ENCODE measurements at regions not wholly inside any gene's neighbourhood (a gene's known extent, or its start where the extent isn't known, plus 50 kb on each side); places are given as distances from the start of the nearest gene placed in this dataset.

DNA sequence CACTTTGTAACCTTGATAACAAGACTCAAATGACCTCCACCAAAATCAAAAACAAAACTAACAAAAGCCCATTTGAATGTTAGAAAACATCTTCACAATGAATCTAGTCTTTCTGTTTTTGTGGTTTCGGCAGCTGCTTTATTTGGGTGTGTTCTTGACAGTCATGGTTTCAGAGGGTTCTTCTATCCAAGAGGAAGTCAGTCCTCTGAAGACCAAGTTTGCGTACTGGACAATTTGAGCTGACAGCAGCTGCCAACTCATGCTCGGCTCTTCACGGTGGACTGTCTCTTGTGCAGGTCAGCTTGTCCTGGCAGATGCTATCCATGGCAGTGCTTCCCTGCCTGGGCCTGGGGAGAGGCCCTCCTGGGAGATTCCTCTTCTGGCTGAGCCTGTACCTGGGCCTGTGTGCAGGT, 91.0 kb downstream of the TMEM17 start:
- H3K27me3 Mint-ChIP-seq (ENCODE audit: insufficient read depth, unreplicated experiment), result no peaks in the 10 kb centered on the region
- TF ChIP-seq, protein P1, sequence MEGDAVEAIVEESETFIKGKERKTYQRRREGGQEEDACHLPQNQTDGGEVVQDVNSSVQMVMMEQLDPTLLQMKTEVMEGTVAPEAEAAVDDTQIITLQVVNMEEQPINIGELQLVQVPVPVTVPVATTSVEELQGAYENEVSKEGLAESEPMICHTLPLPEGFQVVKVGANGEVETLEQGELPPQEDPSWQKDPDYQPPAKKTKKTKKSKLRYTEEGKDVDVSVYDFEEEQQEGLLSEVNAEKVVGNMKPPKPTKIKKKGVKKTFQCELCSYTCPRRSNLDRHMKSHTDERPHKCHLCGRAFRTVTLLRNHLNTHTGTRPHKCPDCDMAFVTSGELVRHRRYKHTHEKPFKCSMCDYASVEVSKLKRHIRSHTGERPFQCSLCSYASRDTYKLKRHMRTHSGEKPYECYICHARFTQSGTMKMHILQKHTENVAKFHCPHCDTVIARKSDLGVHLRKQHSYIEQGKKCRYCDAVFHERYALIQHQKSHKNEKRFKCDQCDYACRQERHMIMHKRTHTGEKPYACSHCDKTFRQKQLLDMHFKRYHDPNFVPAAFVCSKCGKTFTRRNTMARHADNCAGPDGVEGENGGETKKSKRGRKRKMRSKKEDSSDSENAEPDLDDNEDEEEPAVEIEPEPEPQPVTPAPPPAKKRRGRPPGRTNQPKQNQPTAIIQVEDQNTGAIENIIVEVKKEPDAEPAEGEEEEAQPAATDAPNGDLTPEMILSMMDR (IDR thresholded peaks at IDR 0.05; ENCODE audit: unreplicated experiment), result no peak
- BruUV-seq (replicated peaks), result no TSS peak

DNA sequence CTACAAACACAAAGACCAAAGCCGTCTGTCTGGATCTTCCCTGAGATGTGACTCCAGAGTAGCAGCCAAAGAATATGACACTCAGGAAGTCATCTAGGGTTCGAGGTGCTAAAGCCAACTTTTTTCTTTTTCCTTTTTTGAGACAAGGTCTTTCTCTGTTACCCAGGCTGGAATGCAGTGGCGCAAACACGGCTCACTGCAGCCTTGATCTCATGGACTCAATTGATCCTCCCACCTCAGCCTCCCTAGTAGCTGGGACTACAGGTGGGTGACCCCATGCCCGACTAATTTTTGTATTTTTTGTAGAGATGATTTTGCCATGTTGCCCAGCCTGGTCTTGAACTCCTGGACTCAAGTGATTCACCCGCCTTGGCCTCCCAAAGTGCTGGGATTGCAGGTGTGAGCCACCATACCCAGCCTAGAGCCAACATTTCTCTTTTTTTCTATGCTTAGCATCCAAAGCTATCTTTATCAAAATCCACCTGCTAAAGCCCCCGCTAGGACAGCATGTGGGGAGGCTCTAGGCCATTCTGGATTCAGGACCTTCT, 92.8 kb downstream of the TMEM17 start:
- no peak for DNase-seq (ENCODE audit: unreplicated experiment)
- TF ChIP-seq, protein P1 (IDR thresholded peaks at IDR 0.05; ENCODE audit: unreplicated experiment), result no peak
- no peak overlapping the region for H3K4me3 Mint-ChIP-seq (ENCODE audit: unreplicated experiment)
- ChIA-PET POLR2A (interaction anchor here (0.6 to 0.7 kb wide), 2 partner anchors 377 to 526 kb away, joined by 3 to 4 read pairs; no protein-coding TSS in a partner anchor), CTCF (interaction anchor here (0.7 to 3.8 kb wide), 8 partner anchors 8 to 465 kb away, joined by 3 to 29 read pairs (median 4); no protein-coding TSS in a partner anchor)
- H3K27ac Mint-ChIP-seq (ENCODE audit: low read depth, unreplicated experiment), result no peak overlapping the region
- no peaks in the 10 kb centered on the region for H3K36me3 Mint-ChIP-seq (ENCODE audit: insufficient read depth, unreplicated experiment)
- H3K9me3 Mint-ChIP-seq (ENCODE audit: unreplicated experiment), result no peaks in the 10 kb centered on the region
- BruUV-seq (replicated peaks), result no TSS peak
- no peaks in the 10 kb centered on the region for H3K27me3 Mint-ChIP-seq (ENCODE audit: insufficient read depth, unreplicated experiment)
- intact Hi-C loops (cut with micrococcal nuclease), result loop anchor here (10.0 kb wide), 1 partner anchor 118 kb away; no protein-coding TSS in a partner anchor
- peaks cover 22% of the 10 kb centered on the region for H3K4me1 Mint-ChIP-seq (ENCODE audit: insufficient read depth, unreplicated experiment)

More for the DNA sequence above, 91.0 kb downstream of the TMEM17 start:
- CTCF ChIA-PET, result interaction anchor here (0.6 to 3.8 kb wide), 7 partner anchors 42 to 496 kb away, joined by 3 to 29 read pairs (median 3); no protein-coding TSS in a partner anchor
- Mint-ChIP-seq H3K27ac (ENCODE audit: low read depth, unreplicated experiment) (no peak overlapping the region), H3K9me3 (ENCODE audit: unreplicated experiment) (peaks cover 13% of the 10 kb centered on the region), H3K4me1 (ENCODE audit: insufficient read depth, unreplicated experiment) (peaks cover 22% of the 10 kb centered on the region), H3K4me3 (ENCODE audit: unreplicated experiment) (no peak overlapping the region), H3K36me3 (ENCODE audit: insufficient read depth, unreplicated experiment) (no peaks in the 10 kb centered on the region)
- no peak for DNase-seq (ENCODE audit: unreplicated experiment)
- POLR2A ChIA-PET, result interaction anchor here (0.6 to 1.4 kb wide), 2 partner anchors 10 to 371 kb away, joined by 3 read pairs; no protein-coding TSS in a partner anchor
- intact Hi-C loops (cut with micrococcal nuclease), result loop anchor here (10.0 kb wide), 1 partner anchor 120 kb away; no protein-coding TSS in a partner anchor

DNA sequence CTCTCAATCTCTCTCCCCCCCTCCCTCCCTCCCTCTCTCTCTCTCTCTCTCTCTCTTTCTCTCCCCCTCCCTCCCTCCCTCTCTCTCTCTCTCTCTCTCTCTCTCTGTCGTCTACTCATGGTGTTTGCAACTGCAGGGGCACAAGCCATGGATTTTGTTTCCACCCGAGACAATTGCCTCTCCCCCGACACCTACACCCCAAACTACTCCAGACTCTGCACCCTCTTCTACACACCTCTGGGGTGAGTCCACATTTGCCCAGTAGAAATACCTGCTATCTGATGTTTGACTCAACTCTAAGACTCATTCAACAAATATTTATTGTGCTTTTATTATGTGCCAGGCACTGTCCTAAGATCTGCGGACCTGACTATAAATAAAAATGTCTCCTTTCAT, 93.7 kb downstream of the TMEM17 start:
- no peak for DNase-seq (ENCODE audit: unreplicated experiment)
- no peaks in the 10 kb centered on the region for H3K9me3 Mint-ChIP-seq (ENCODE audit: unreplicated experiment)
- H3K36me3 Mint-ChIP-seq (ENCODE audit: insufficient read depth, unreplicated experiment), result no peaks in the 10 kb centered on the region
- H3K27me3 Mint-ChIP-seq (ENCODE audit: insufficient read depth, unreplicated experiment), result no peaks in the 10 kb centered on the region
- TF ChIP-seq, protein P1 (IDR thresholded peaks at IDR 0.05; ENCODE audit: unreplicated experiment), result no peak
- H3K4me1 Mint-ChIP-seq (ENCODE audit: insufficient read depth, unreplicated experiment), result peaks cover 22% of the 10 kb centered on the region
- no TSS peak for BruUV-seq (replicated peaks)
- intact Hi-C loops (cut with micrococcal nuclease), result loop anchor here (1.0 to 10.0 kb wide), 3 partner anchors 118 to 494 kb away; no protein-coding TSS in a partner anchor
- ChIA-PET POLR2A (interaction anchor here (1.2 to 2.0 kb wide), 4 partner anchors 119 to 500 kb away, joined by 4 to 6 read pairs (median 6); no protein-coding TSS in a partner anchor), CTCF (interaction anchor here (0.6 to 4.2 kb wide), 14 partner anchors 9 to 526 kb away, joined by 3 to 29 read pairs (median 5); no protein-coding TSS in a partner anchor)
- peak overlapping the region; percentile 42 for H3K4me3 Mint-ChIP-seq (ENCODE audit: unreplicated experiment)
- peak overlapping the region; percentile 86 for H3K27ac Mint-ChIP-seq (ENCODE audit: low read depth, unreplicated experiment)

DNA sequence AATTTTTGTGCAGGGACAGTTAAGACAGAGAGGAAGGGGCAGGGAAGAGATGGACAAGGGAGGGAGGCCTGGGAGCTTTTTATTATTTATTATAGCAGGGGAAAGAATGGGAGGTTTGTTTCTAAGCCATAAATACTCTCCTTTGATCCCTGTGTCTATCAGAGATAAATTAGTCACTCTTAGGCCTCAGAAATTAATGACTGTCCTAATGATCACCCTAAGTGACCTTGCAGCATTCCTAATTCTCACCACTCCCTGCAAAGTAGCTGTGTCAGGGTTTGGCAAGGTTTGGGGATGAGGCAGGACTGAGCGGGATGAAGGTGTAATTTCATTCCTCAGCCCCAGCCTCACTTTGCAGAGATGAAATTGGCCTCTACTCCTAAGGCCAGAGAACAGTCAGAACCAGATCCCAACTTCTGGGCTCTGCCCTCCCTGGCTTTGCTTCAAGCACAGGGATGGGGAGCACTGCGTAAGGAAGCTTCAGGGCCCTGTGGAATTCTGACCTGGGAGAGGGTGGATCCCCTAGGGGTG, 95.0 kb downstream of the TMEM17 start:
- Mint-ChIP-seq H3K4me1 (ENCODE audit: insufficient read depth, unreplicated experiment) (peaks cover 22% of the 10 kb centered on the region), H3K9me3 (ENCODE audit: unreplicated experiment) (no peaks in the 10 kb centered on the region), H3K36me3 (ENCODE audit: insufficient read depth, unreplicated experiment) (no peaks in the 10 kb centered on the region), H3K4me3 (ENCODE audit: unreplicated experiment) (no peak overlapping the region), H3K27ac (ENCODE audit: low read depth, unreplicated experiment) (peak overlapping the region; percentile 86), H3K27me3 (ENCODE audit: insufficient read depth, unreplicated experiment) (no peaks in the 10 kb centered on the region)
- ChIA-PET CTCF (interaction anchor here (0.5 to 4.2 kb wide), 27 partner anchors 9 to 540 kb away, joined by 3 to 21 read pairs (median 4); no protein-coding TSS in a partner anchor), POLR2A (interaction anchor here (0.9 to 2.0 kb wide), 10 partner anchors 11 to 499 kb away, joined by 3 to 12 read pairs (median 4); no protein-coding TSS in a partner anchor)
- no TSS peak for BruUV-seq (replicated peaks)
- TF ChIP-seq, protein P1 (IDR thresholded peaks at IDR 0.05; ENCODE audit: unreplicated experiment), result no peak
- intact Hi-C loops (cut with micrococcal nuclease), result loop anchor here (2.0 to 10.0 kb wide), 2 partner anchors 116 to 214 kb away; partner anchors contain the start of gene B3GNT2
- DNase-seq (ENCODE audit: unreplicated experiment), result no peak

Data from MCF 10A (cell line).